ENCODE measurements at regions not wholly inside any gene's neighbourhood (a gene's known extent, or its start where the extent isn't known, plus 50 kb on each side); places are given as distances from the start of the nearest gene placed in this dataset.

GRCh38 chr14:97428808-97429440, 631.7 kb downstream of the VRK1 start:
- no peak for TF ChIP-seq CTCF (conservative IDR thresholded peaks at IDR 0.05)
- no peak for TF ChIP-seq ZFX (IDR thresholded peaks at IDR 0.05)
